IMR-90 (cell line): ENCODE measurements at regions not wholly inside any gene's neighbourhood (a gene's known extent, or its start where the extent isn't known, plus 50 kb on each side); places are given as distances from the start of the nearest gene placed in this dataset.

Source experiments
- ATAC-seq: fragments of 200-7000 bp; cut with Tn5 transposase; 2 replicates; pipeline ENCODE4 v1.9.1; 2020; ENCODE audit warnings: low read depth, mild to moderate bottlenecking, moderate library complexity
- BruUV-seq: library from RNA; stranded (reverse); fragments of 400-500 nt; replicated peaks from 2 replicates; lab custom pipeline; 2021; lab: Mats Ljungman, UMichigan
- CTCF ChIA-PET: fragments of 300-600 bp; formaldehyde crosslinking; extraction: SDS; loops from one replicate; lab custom pipeline; 2021; ENCODE audit warnings: antibody characterized with exemption; lab: Yijun Ruan, JAX
- POLR2A ChIA-PET: fragments of 300-600 bp; sonication (Branson Sonifier 250); formaldehyde crosslinking; loops from one replicate; lab custom pipeline; 2022; ENCODE audit warnings: antibody characterized with exemption; ENCODE audit not compliant: unreplicated experiment; lab: Charles Lee
- DNase-seq: peaks from one replicate; pipeline ENCODE4 v3.0.0; 2013
- H2AFZ ChIP-seq: replicated peaks from 2 replicates; pipeline ENCODE3; 2013; ENCODE audit warnings: low read length, mild to moderate bottlenecking; ENCODE audit not compliant: poor library complexity
- H2AK5ac ChIP-seq: 2 replicates; pipeline ENCODE4 v1.6.1; 2013; ENCODE audit warnings: low read depth, low read length, inconsistent platforms
- H2AK9ac ChIP-seq: replicated peaks from 2 replicates; pipeline ENCODE3; 2013; ENCODE audit warnings: mild to moderate bottlenecking, low read depth, low read length, moderate library complexity; ENCODE audit not compliant: poor library complexity
- H2BK120ac ChIP-seq: 2 replicates; pipeline ENCODE4 v1.6.1; 2013; ENCODE audit warnings: low read depth, low read length, inconsistent platforms
- H2BK15ac ChIP-seq: 3 replicates; pipeline ENCODE4 v1.6.1; 2013; ENCODE audit warnings: low read depth, low read length, inconsistent platforms
- H2BK20ac ChIP-seq: 2 replicates; pipeline ENCODE4 v1.6.1; 2013; ENCODE audit warnings: low read depth, mild to moderate bottlenecking, inconsistent platforms, low read length, moderate library complexity
- H2BK5ac ChIP-seq: 2 replicates; pipeline ENCODE4 v1.6.1; 2013; ENCODE audit warnings: mild to moderate bottlenecking, low read depth, low read length, inconsistent platforms; ENCODE audit not compliant: poor library complexity, severe bottlenecking
- H3K14ac ChIP-seq: replicated peaks from 2 replicates; pipeline ENCODE4 v1.6.1; 2013; ENCODE audit warnings: low read depth, low read length, inconsistent platforms
- H3K18ac ChIP-seq: 2 replicates; pipeline ENCODE4 v1.6.1; 2013; ENCODE audit warnings: low read depth, low read length, control low read depth
- H3K23ac ChIP-seq: 2 replicates; pipeline ENCODE4 v1.6.1; 2013; ENCODE audit warnings: low read depth, low read length, inconsistent platforms
- H3K27ac ChIP-seq: 2 replicates; pipeline ENCODE4 v1.5.1; 2013; ENCODE audit warnings: mild to moderate bottlenecking, control low read depth, low read length; ENCODE audit not compliant: insufficient read depth
- H3K27me3 ChIP-seq: 2 replicates; pipeline ENCODE4 v1.6.1; 2013; ENCODE audit warnings: low read length; ENCODE audit not compliant: control insufficient read depth, insufficient read depth
- H3K36me3 ChIP-seq: 2 replicates; pipeline ENCODE4 v1.6.1; 2013; ENCODE audit warnings: low read length, mixed read lengths; ENCODE audit not compliant: control insufficient read depth, insufficient read depth
- H3K4ac ChIP-seq: 2 replicates; pipeline ENCODE4 v1.6.1; 2013; ENCODE audit warnings: low read depth, low read length, inconsistent platforms
- H3K4me1 ChIP-seq: 2 replicates; pipeline ENCODE4 v1.6.1; 2013; ENCODE audit warnings: low read length, mixed read lengths; ENCODE audit not compliant: control insufficient read depth, insufficient read depth
- H3K4me2 ChIP-seq: 2 replicates; pipeline ENCODE4 v1.6.1; 2013; ENCODE audit warnings: low read depth, mild to moderate bottlenecking, control low read depth, low read length, moderate library complexity
- H3K4me3 ChIP-seq: 2 replicates; pipeline ENCODE4 v1.5.1; 2013; ENCODE audit warnings: low read depth, mild to moderate bottlenecking, control low read depth, low read length, moderate library complexity; ENCODE audit not compliant: insufficient read depth
- H3K56ac ChIP-seq: 2 replicates; pipeline ENCODE4 v1.6.1; 2013; ENCODE audit warnings: low read length, inconsistent platforms; ENCODE audit not compliant: insufficient read depth; ENCODE audit errors: extremely low read depth
- H3K79me1 ChIP-seq, 2 experiments: 2 replicates each; pipeline ENCODE4 v1.6.1; 2013; ENCODE audit warnings: low read length in 2 of 2, inconsistent platforms in 1 of 2, low read depth in 1 of 2
- H3K9ac ChIP-seq: 2 replicates; pipeline ENCODE4 v1.6.1; 2013; ENCODE audit warnings: low read depth, low read length, control low read depth
- H3K9me1 ChIP-seq: 2 replicates; pipeline ENCODE4 v1.6.1; 2013; ENCODE audit warnings: low read length, inconsistent platforms; ENCODE audit not compliant: insufficient read depth
- H3K9me3 ChIP-seq: 2 replicates; pipeline ENCODE4 v1.6.1; 2013; ENCODE audit warnings: low read length; ENCODE audit not compliant: control insufficient read depth, insufficient read depth
- H4K20me1 ChIP-seq: 2 replicates; pipeline ENCODE4 v1.6.1; 2013; ENCODE audit warnings: low read length, inconsistent platforms; ENCODE audit not compliant: insufficient read depth
- H4K5ac ChIP-seq: 2 replicates; pipeline ENCODE4 v1.6.1; 2013; ENCODE audit warnings: mild to moderate bottlenecking, low read depth, low read length, control low read depth
- H4K8ac ChIP-seq, 2 experiments: 2 replicates each; pipeline ENCODE4 v1.6.1; 2013; ENCODE audit warnings: low read depth in 2 of 2, low read length in 2 of 2, control low read depth in 1 of 2, inconsistent platforms in 1 of 2
- H4K91ac ChIP-seq: 2 replicates; pipeline ENCODE4 v1.6.1; 2013; ENCODE audit warnings: low read depth, low read length, inconsistent platforms; ENCODE audit not compliant: insufficient read depth
- RAD21 ChIP-seq: IDR thresholded peaks from 2 replicates; pipeline ENCODE4 v1.6.1; 2012; ENCODE audit warnings: low read length, improper control_type of control experiment
- RCOR1 ChIP-seq: IDR thresholded peaks from 2 replicates; pipeline ENCODE4 v1.6.1; 2012; ENCODE audit warnings: mild to moderate bottlenecking, low read length, improper control_type of control experiment; ENCODE audit not compliant: insufficient replicate concordance
- WGBS, 2 experiments: methylation state at CpG; one replicate each; pipeline versions ENCODE4 v1.1.5 to v1.1.7; 2013; ENCODE audit warnings: missing lambda C conversion rate in 2 of 2; ENCODE audit not compliant: insufficient read length in 1 of 2; ENCODE audit errors: extremely low coverage in 2 of 2; 5-methylcytosine and 5-hydroxymethylcytosine counted together
- dilution Hi-C: fragments of 300-500 bp; cut with HindIII; formaldehyde crosslinking; loops from one replicate; pipeline ENCODE4 v1.14.3; 2018; ENCODE audit warnings: low sequenced_read_pairs; ENCODE audit not compliant: unreplicated experiment
- in situ Hi-C: fragments of 300-500 bp; cut with MboI; formaldehyde crosslinking; loops from 3 replicates; pipeline ENCODE4 v1.14.3; 2019; ENCODE audit warnings: low sequenced_read_pairs, inconsistent platforms, mixed read lengths
- intact Hi-C: fragments of 100-400 bp; cut with micrococcal nuclease; formaldehyde crosslinking; loops from 2 replicates; pipeline ENCODE4 v1.10.0; 2022

- peak overlapping the region; percentile 82; the same call in 1 of the 3 replicates for H2BK15ac ChIP-seq
- TF ChIP-seq RCOR1 (no peak), RAD21 (no peak)
- H4K8ac ChIP-seq: no peak overlapping the region
- H3K4me2 ChIP-seq: no peak overlapping the region
- no peak overlapping the region for H3K4me3 ChIP-seq
- in situ Hi-C loops: no loop called here
- no peaks in the 10 kb centered on the region for H3K27me3 ChIP-seq
- peaks cover 7% of the 10 kb centered on the region for H3K4me1 ChIP-seq
- no peak overlapping the region for H4K5ac ChIP-seq
- ChIA-PET POLR2A (no interaction called here), CTCF (no interaction called here)
- dilution Hi-C loops: no loop called here
- peaks cover 5% of the 10 kb centered on the region for H3K9me3 ChIP-seq
- no peak overlapping the region for H2BK5ac ChIP-seq
- no peak overlapping the region for H3K56ac ChIP-seq
- no peak overlapping the region for H2BK20ac ChIP-seq
- H3K9me1 ChIP-seq: peaks cover 15% of the 10 kb centered on the region
- H2AK9ac ChIP-seq: no peak overlapping the region
- peak overlapping the region; percentile 17; the same call in 1 of the 2 replicates for H2BK120ac ChIP-seq
- no TSS peak for BruUV-seq
- H4K91ac ChIP-seq: peak overlapping the region; percentile 31; the same call in 1 of the 2 replicates
- H3K4ac ChIP-seq: no peak overlapping the region; the same call in 1 of the 2 replicates
- no peak overlapping the region for H3K27ac ChIP-seq
- no peak overlapping the region for H2AFZ ChIP-seq
- H4K20me1 ChIP-seq: no peaks in the 10 kb centered on the region
- H3K36me3 ChIP-seq: no peaks in the 10 kb centered on the region
- no peak overlapping the region for H3K18ac ChIP-seq
- no peak overlapping the region for H3K23ac ChIP-seq
- intact Hi-C loops: no loop called here
- H3K79me1 ChIP-seq: peaks cover 4 to 14% of the 10 kb centered on the region in 2 experiments; a peak in 3 of 4 replicates
- ATAC-seq: no peak
- H2AK5ac ChIP-seq: peak overlapping the region; percentile 29; the same call in 1 of the 2 replicates
- no peak overlapping the region for H3K14ac ChIP-seq
- H3K9ac ChIP-seq: no peak overlapping the region
- WGBS, 2 experiments: no CpG with 5 or more reads among the region's 3 CpGs
- DNase-seq: no peak
Measured at GRCh38 chr16:86244936-86245335, 265.4 kb upstream of the FOXF1 start.
